ENCODE measurements at regions not wholly inside any gene's neighbourhood (a gene's known extent, or its start where the extent isn't known, plus 50 kb on each side); places are given as distances from the start of the nearest gene placed in this dataset.
A peak's percentile ranks its signal among the peaks of the same experiment; 100 is the strongest.

GRCh38 chr5:93926831-93927620, 185.6 kb upstream of the POU5F2 start:
- DNase-seq = no peak

- DNase-seq = no peak
Measured at GRCh38 chr5:93925321-93925720, 183.9 kb upstream of the POU5F2 start.

GRCh38 chr5:93924628-93925027, 183.2 kb upstream of the POU5F2 start:
- DNase-seq = no peak

- no peak for DNase-seq
Measured at GRCh38 chr5:93922551-93922950, 181.2 kb upstream of the POU5F2 start.

GRCh38 chr5:93921001-93921400, 179.6 kb upstream of the POU5F2 start:
- no peak for DNase-seq

GRCh38 chr5:93916872-93917271, 175.5 kb upstream of the POU5F2 start:
- no peak for DNase-seq

GRCh38 chr5:93915142-93915553, 173.7 kb upstream of the POU5F2 start:
- DNase-seq = peak; percentile 12 to 53

GRCh38 chr5:93911609-93912008, 170.2 kb upstream of the POU5F2 start:
- no peak for DNase-seq

GRCh38 chr5:93909356-93909755, 168.0 kb upstream of the POU5F2 start:
- DNase-seq = no peak

GRCh38 chr5:93904917-93905316, 163.5 kb upstream of the POU5F2 start:
- DNase-seq = no peak

GRCh38 chr5:93902288-93902687, 160.9 kb upstream of the POU5F2 start:
- DNase-seq = no peak

GRCh38 chr5:93899026-93899600, 157.7 kb upstream of the POU5F2 start:
- DNase-seq = peak in 1 of 2 experiments; percentile 9

- peak in 1 of 2 experiments; percentile 5 for DNase-seq
Measured at GRCh38 chr5:93894601-93895354, 153.4 kb upstream of the POU5F2 start.

- no peak for DNase-seq
Measured at GRCh38 chr5:93893075-93893474, 151.7 kb upstream of the POU5F2 start.

GRCh38 chr5:93892481-93892880, 151.1 kb upstream of the POU5F2 start:
- DNase-seq = no peak

- DNase-seq = no peak
Measured at GRCh38 chr5:93891491-93892480, 150.4 kb upstream of the POU5F2 start.

GRCh38 chr5:93890657-93891056, 149.3 kb upstream of the POU5F2 start:
- no peak for DNase-seq

- no peak for DNase-seq
Measured at GRCh38 chr5:93887678-93888077, 146.3 kb upstream of the POU5F2 start.

- no peak for DNase-seq
Measured at GRCh38 chr5:93886917-93887361, 145.5 kb upstream of the POU5F2 start.

- no peak for DNase-seq
Measured at GRCh38 chr5:93886098-93886806, 144.9 kb upstream of the POU5F2 start.

GRCh38 chr5:93884254-93884653, 142.9 kb upstream of the POU5F2 start:
- DNase-seq = no peak

- DNase-seq = no peak
Measured at GRCh38 chr5:93883459-93883858, 142.1 kb upstream of the POU5F2 start.
